ENCODE measurements at regions not wholly inside any gene's neighbourhood (a gene's known extent, or its start where the extent isn't known, plus 50 kb on each side); places are given as distances from the start of the nearest gene placed in this dataset.
A peak's percentile ranks its signal among the peaks of the same experiment; 100 is the strongest.

DNA sequence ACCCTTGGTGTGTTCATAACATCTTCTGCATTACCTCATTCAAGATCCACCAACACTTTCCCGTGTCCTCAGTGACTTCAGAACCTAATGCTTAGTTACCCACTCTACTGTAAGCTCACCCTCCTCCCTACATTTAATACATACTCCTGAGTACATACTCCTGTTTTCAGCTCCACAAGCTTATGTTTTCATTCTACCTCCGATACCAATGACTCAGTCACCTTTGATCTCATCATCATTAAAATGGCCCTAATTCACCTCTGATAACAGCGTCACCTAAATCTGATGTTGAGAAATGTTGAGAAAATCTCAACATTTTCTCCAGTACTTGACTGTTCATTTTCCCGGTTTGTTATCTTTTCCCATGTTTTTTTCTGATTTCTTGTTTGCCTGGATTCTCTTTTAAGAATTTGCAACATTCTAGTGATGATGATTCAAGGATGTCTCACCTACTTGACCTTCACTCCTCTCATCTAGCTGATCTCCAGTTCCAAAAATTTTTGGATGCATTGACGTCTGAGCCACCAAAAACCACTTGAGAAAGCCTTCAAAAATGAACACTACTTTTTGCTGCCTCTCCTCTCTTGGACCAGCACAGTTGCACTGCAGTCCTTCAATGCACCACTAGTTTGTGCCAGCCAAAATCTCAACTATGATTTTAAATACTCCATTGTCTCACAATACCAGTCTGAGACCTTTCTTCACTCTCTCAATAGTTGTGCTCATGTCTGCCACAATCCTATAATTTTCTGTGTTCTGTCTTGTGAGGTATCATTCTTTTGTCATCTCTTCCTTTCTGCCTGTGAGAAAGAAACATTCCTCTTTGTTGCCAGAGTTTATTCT, 220.7 kb upstream of the SEMA6D start:
- no peak for DNase-seq

GRCh38 chr15:47500842-47501241, 216.5 kb upstream of the SEMA6D start:
- no peak for DNase-seq

GRCh38 chr15:47502041-47502440, 215.3 kb upstream of the SEMA6D start:
- no peak for DNase-seq

DNA sequence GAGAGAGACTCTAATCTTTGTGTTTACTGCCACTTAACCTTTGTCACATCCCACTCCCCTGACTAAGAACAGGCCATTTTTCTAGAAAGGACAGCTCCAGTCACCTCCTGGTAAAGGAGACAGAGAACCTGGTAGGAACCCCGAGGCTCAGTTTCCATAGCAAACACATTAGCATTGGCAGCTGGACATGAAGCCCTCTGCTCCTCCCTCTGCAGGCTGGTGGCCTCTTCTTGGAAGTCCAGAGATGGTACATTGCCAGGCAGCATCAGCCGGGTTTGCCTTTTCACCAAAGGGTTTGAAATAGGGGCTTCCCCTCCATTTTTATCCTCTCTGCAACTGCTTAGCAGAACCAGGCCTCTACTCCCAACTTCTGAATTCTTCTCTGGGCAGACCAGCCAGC, 213.4 kb upstream of the SEMA6D start:
- DNase-seq: no peak

GRCh38 chr15:47504624-47505256, 212.6 kb upstream of the SEMA6D start:
- DNase-seq: no peak

DNA sequence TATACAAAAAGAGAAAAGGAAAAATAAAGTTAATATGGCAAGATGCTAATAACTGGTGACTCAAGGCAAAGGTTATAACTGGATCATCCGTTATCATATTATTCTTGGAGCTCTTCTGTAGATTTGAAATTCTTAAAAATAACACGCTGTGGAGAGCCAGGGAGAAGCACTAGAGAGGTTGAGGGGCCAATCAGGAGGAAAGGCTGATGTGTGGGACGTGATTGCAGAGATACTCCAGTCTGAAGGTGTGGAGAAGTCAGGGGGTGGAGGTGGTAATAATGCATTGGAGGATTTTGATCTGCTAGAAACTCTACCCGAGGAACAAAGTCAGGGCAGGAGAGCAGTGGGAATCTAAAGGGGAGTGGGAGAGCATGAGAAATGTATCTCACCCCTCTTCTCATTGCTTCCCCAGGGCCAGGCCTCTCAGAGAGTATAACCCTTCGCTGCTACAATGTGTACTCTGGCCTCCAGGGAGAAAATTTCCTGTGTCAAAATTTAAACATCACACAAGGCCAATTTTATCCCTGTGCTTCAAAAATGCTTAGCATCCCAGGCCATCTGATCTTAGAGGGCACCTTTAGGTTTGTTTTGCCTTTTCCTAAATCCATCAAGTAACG, 211.5 kb upstream of the SEMA6D start:
- DNase-seq: no peak

DNA sequence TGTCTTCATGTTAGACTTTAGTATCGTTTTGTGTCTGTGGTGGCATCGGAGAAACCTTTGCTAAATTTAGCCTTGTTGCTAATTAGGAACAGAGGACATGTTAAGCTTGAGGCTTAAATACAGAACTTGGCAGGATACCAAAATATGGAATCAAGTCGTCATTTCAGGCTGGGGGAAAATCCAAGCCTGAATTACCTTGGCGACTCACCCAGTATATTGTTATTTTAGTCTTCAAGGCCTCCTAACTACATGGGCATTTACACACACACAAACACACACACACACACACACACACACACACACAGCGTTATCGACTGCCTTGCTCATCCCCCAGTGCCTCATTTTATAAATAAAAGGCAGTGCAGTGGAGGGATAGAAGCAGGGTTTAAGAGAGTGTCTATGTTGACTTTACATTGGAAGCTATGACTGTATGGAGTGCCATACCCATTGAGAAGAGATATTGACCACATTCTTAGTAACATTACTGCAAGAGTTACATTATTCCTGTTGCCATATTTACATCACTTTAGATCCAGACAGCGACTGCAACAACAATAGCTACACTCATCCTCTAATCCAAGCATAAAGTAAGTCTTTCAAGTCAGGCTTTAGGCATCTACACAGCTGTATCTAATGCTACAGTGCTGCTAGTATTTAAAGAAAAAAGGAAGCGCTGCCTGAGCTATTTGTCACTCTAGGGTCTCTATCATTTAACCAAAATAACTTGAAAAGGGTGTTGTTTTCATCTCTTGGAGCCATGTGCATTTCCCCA, 210.8 kb upstream of the SEMA6D start:
- DNase-seq: peak; percentile 12

DNA sequence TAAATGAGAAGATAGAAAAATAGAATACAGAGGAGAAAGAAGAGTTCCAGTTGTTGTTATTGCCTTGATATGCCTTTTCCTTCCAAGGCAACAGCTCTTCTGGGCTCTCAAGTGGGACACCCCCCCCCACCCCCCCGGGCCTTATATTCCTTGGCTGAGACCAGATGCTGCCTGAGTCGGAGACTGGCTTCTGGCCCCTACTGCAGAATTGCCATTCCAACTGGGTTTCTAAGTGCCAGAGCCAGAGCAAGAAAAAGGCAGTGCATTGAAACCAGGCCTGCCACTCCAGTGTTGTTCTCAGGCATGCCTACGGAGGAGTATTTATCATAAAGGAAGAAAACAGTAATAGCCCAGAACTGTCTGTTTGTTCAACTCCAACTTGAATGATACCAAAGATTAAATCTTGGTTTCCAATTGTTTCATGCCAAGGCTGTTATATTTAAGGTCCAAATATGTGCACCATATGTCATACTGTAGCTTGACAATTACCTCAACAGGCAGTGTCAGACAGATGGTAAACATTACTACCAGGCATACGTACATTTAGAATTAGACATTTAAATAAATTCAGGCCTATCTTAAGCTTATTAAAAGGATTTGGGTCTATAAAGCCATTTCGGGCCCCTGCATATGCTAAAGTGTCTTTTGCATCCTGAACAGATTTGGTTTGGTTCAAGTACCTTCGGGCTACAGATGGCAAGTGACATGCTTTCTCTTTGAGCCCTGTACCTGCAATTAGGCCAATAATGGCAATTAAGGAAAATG, 209.9 kb upstream of the SEMA6D start:
- DNase-seq: no peak

- DNase-seq: no peak
Observed at GRCh38 chr15:47511261-47511660, 206.0 kb upstream of the SEMA6D start.

- DNase-seq: no peak
Observed at GRCh38 chr15:47513471-47513870, 203.8 kb upstream of the SEMA6D start.

- DNase-seq: no peak
Observed at GRCh38 chr15:47514200-47514652, 203.1 kb upstream of the SEMA6D start.

DNA sequence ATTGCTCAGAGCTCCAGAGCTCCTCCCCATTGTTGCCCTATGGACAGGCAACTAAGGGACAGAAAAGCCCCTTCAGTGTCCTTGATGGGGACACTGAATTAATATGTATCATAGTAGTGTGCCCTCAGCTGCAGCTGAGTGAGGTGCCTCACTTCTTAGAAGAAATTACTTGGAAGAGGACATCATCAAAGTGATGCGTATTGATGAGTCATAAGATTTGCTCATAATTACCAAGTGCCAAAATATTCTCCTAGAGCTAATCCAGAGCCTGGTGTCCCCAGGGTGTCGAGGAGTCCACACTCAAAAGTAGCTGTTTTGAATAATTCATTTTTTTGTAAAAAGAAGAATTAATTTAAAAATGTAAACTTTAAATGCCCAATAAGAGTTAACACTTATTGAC, 200.7 kb upstream of the SEMA6D start:
- DNase-seq: no peak

GRCh38 chr15:47516972-47517371, 200.3 kb upstream of the SEMA6D start:
- no peak for DNase-seq

DNA sequence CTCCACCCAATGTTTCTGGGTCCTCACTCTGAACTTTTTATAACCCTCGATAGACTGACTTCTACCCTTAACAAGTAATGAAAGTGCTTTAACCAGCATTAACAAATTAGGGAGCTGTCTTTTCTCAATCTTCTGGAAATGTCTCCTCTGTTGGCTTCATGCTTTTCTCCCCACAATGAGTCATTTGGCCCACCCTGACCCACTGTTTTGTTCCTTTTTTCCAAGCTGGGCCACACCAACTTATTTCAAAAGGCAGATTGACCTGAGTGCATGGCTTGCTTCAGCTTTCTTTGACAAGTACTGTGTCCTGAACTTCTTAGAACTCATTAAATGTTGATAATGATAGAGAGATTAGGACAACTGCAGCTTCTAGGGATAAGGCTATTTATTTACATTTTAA, 199.6 kb upstream of the SEMA6D start:
- no peak for DNase-seq

- DNase-seq: peak; percentile 36
Observed at GRCh38 chr15:47523681-47524475, 193.4 kb upstream of the SEMA6D start.

DNA sequence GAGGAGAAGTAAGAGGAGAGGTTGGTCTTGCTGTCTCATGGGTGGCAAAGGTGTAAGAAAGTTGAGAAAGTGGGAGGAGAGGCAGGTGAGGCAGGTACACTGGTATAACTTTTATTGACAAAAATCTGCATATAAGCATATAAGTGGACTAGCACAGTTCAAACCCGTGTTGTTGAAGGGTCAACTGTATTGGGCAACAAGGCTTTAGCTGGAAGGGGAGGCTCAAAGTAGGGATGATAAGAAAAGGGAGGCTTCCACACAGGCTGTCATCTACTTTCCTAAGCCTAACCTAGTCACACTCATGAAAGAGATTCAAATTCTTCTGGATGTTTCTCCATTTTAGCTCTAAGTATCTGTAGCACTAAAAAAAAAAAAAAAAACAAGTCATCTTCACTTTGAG, 188.1 kb upstream of the SEMA6D start:
- DNase-seq: no peak

GRCh38 chr15:47534673-47535072, 182.6 kb upstream of the SEMA6D start:
- DNase-seq: no peak

GRCh38 chr15:47541562-47541961, 175.7 kb upstream of the SEMA6D start:
- no peak for DNase-seq

GRCh38 chr15:47542312-47542989, 174.9 kb upstream of the SEMA6D start:
- DNase-seq: no peak

GRCh38 chr15:47548231-47548630, 169.1 kb upstream of the SEMA6D start:
- no peak for DNase-seq

DNA sequence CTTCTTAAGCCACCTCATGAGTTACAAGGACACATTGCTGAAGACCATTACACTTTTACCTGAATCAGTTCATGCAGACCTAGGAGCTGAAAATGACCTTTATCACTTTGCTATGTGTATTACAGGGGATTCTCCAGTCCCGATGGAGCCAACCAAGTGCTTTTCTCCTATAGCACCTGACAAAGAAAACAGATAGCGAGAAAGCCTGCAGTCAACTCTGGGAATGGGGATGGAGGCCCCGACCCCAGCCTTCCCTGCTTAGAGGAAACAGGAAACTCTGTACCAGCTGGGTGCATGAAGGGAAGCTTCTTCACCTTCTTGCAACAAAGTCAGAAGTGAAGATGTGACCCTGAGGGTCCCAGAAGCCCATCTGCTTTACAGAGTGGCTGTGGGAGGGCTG, 168.3 kb upstream of the SEMA6D start:
- no peak for DNase-seq
